ENCODE measurements at regions not wholly inside any gene's neighbourhood (a gene's known extent, or its start where the extent isn't known, plus 50 kb on each side); places are given as distances from the start of the nearest gene placed in this dataset.

GRCh38 chr18:29406996-29407395 lies 1230.1 kb upstream of the CDH2 start:
- no peak for TF ChIP-seq POLR2A (IDR thresholded peaks at IDR 0.05)
- TF ChIP-seq CTCF (IDR thresholded peaks at IDR 0.05): no peak

All from heart left ventricle (tissue), 13 donors.